Astrocyte (in vitro differentiated cells and primary cell): ENCODE measurements at regions not wholly inside any gene's neighbourhood (a gene's known extent, or its start where the extent isn't known, plus 50 kb on each side); places are given as distances from the start of the nearest gene placed in this dataset.
"Not testable (repeated sequence)": the region's sequence is repeated elsewhere in the genome, so short reads cannot be mapped to it uniquely, and the experiment has no call there.

Experiments
- DNase-seq: peaks from one replicate; pipeline ENCODE4 v3.0.0-alpha.2; 2010; ENCODE audit warnings: low read depth
- FAIRE-seq: peaks from 2 replicates; lab custom pipeline; 2011; peaks lifted over from hg19 to GRCh38; lab: Jason Lieb, UNC
- H2AFZ ChIP-seq: 2 replicates; pipeline ENCODE4 v1.6.0; 2012; ENCODE audit warnings: low read depth, low read length, inconsistent platforms
- H3K27ac ChIP-seq: 2 replicates; pipeline ENCODE4 v1.5.1; 2011; ENCODE audit warnings: low read depth, low read length, inconsistent platforms
- H3K27me3 ChIP-seq: 2 replicates; pipeline ENCODE4 v1.6.0; 2011; ENCODE audit warnings: low read length, inconsistent platforms; ENCODE audit not compliant: insufficient read depth
- H3K36me3 ChIP-seq: 2 replicates; pipeline ENCODE4 v1.5.1; 2011; ENCODE audit warnings: low read length, inconsistent platforms; ENCODE audit not compliant: insufficient read depth
- H3K4me1 ChIP-seq: 2 replicates; pipeline ENCODE4 v1.5.1; 2011; ENCODE audit warnings: low read length, inconsistent platforms; ENCODE audit not compliant: insufficient read depth
- H3K4me2 ChIP-seq: 2 replicates; pipeline ENCODE4 v1.6.0; 2012; ENCODE audit warnings: low read length, inconsistent platforms
- H3K4me3 ChIP-seq: 2 replicates; pipeline ENCODE4 v1.5.1; 2011; ENCODE audit warnings: low read depth, mild to moderate bottlenecking, low read length, inconsistent platforms; ENCODE audit not compliant: insufficient read depth
- H3K79me2 ChIP-seq: 2 replicates; pipeline ENCODE4 v1.6.0; 2012; ENCODE audit warnings: mild to moderate bottlenecking, low read length, inconsistent platforms; ENCODE audit not compliant: insufficient read depth
- H3K9ac ChIP-seq: 2 replicates; pipeline ENCODE4 v1.6.0; 2012; ENCODE audit warnings: mild to moderate bottlenecking, low read length, inconsistent platforms
- H3K9me3 ChIP-seq: 2 replicates; pipeline ENCODE4 v1.5.1; 2012; ENCODE audit warnings: low read depth, mild to moderate bottlenecking, low read length, inconsistent platforms; ENCODE audit not compliant: insufficient read depth
- H4K20me1 ChIP-seq: 2 replicates; pipeline ENCODE4 v1.6.0; 2012; ENCODE audit warnings: low read length, inconsistent platforms; ENCODE audit not compliant: insufficient read depth
- H3K27ac Mint-ChIP-seq: one replicate; pipeline ENCODE4 v1.8.0; 2021; ENCODE audit warnings: mild to moderate bottlenecking, mixed read lengths; ENCODE audit not compliant: unreplicated experiment
- H3K27me3 Mint-ChIP-seq: one replicate; pipeline ENCODE4 v1.8.0; 2021; ENCODE audit warnings: low read depth, mixed read lengths; ENCODE audit not compliant: unreplicated experiment
- H3K36me3 Mint-ChIP-seq: one replicate; pipeline ENCODE4 v1.8.0; 2021; ENCODE audit warnings: low read depth, mixed read lengths; ENCODE audit not compliant: unreplicated experiment
- H3K4me1 Mint-ChIP-seq: one replicate; pipeline ENCODE4 v1.8.0; 2021; ENCODE audit warnings: low read depth, mixed read lengths; ENCODE audit not compliant: unreplicated experiment
- H3K4me3 Mint-ChIP-seq: one replicate; pipeline ENCODE4 v1.8.0; 2021; ENCODE audit warnings: mild to moderate bottlenecking, moderate library complexity, mixed read lengths; ENCODE audit not compliant: unreplicated experiment
- H3K9me3 Mint-ChIP-seq: one replicate; pipeline ENCODE4 v1.8.0; 2021; ENCODE audit warnings: mild to moderate bottlenecking, mixed read lengths; ENCODE audit not compliant: unreplicated experiment
- EZH2 ChIP-seq: IDR thresholded peaks from 2 replicates; pipeline ENCODE4 v1.6.1; 2012; ENCODE audit warnings: mild to moderate bottlenecking, low read length, inconsistent platforms; ENCODE audit not compliant: insufficient read depth
- TF ChIP-seq, protein P1 (sequence below): IDR thresholded peaks from 2 replicates; pipeline ENCODE4 v1.5.1; 2011; ENCODE audit warnings: low read depth, mild to moderate bottlenecking, inconsistent platforms, low read length, moderate library complexity; ENCODE audit not compliant: insufficient read depth

DNA sequence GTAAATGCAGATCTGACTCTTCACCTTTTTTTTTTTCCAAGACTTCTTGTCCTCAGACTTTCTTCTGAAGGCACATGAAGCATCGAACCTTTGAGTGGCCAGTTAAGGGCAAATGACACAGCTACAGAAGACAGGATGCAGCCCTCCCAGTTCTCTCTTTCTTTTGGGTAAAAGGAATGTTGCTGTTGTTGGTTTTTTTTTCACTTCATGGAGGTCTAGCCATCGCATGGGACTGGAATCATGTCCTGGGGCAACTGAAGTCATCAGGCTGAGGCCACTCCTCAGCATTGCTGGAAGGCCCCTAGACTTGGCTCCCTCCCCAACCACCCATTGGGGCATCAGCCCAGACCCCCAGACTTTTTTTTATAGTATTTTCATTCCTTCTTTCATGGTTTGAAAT, 896.5 kb downstream of the SORCS1 start:
- H3K4me1 ChIP-seq, result no peaks in the 10 kb centered on the region
- H3K36me3 ChIP-seq, result no peaks in the 10 kb centered on the region
- DNase-seq (no peak), FAIRE-seq (no peak)
- no peak overlapping the region for H3K4me3 ChIP-seq
- no peaks in the 10 kb centered on the region for H3K9me3 Mint-ChIP-seq
- no peaks in the 10 kb centered on the region for H3K9me3 ChIP-seq
- H3K27me3 ChIP-seq, result no peaks in the 10 kb centered on the region
- H3K4me3 Mint-ChIP-seq, result no peak overlapping the region
- peaks cover 3% of the 10 kb centered on the region for H3K27me3 Mint-ChIP-seq
- no peaks in the 10 kb centered on the region for H3K36me3 Mint-ChIP-seq
- no peak for TF ChIP-seq EZH2
- TF ChIP-seq, protein P1, sequence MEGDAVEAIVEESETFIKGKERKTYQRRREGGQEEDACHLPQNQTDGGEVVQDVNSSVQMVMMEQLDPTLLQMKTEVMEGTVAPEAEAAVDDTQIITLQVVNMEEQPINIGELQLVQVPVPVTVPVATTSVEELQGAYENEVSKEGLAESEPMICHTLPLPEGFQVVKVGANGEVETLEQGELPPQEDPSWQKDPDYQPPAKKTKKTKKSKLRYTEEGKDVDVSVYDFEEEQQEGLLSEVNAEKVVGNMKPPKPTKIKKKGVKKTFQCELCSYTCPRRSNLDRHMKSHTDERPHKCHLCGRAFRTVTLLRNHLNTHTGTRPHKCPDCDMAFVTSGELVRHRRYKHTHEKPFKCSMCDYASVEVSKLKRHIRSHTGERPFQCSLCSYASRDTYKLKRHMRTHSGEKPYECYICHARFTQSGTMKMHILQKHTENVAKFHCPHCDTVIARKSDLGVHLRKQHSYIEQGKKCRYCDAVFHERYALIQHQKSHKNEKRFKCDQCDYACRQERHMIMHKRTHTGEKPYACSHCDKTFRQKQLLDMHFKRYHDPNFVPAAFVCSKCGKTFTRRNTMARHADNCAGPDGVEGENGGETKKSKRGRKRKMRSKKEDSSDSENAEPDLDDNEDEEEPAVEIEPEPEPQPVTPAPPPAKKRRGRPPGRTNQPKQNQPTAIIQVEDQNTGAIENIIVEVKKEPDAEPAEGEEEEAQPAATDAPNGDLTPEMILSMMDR, result no peak
- H2AFZ ChIP-seq, result no peak overlapping the region
- H3K4me1 Mint-ChIP-seq, result no peaks in the 10 kb centered on the region
- no peak overlapping the region for H3K27ac ChIP-seq
- no peak overlapping the region for H3K27ac Mint-ChIP-seq
- H3K79me2 ChIP-seq, result no peaks in the 10 kb centered on the region
- H4K20me1 ChIP-seq, result no peaks in the 10 kb centered on the region
- no peak overlapping the region for H3K4me2 ChIP-seq
- H3K9ac ChIP-seq, result no peak overlapping the region

DNA sequence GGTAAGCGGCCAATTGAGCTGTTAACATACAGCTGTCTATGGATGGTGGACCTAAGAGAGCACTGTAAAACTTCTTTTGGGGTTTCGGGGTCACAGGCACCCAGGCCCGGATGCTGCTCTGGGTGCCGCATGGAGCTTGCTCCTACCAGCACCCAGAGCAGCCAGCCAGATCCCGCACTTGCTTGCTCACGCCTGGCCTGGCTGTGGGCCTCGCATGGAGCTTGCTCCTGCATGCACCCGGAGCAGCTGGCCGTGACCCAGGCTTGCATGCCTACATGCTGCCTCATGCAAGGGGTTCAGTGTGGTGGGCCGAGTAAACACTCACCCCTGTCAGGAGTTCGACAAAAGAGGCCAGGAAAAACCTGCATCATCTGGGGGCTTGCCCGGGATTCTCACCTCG, 896.9 kb downstream of the SORCS1 start:
- no peak overlapping the region for H3K27ac Mint-ChIP-seq

DNA sequence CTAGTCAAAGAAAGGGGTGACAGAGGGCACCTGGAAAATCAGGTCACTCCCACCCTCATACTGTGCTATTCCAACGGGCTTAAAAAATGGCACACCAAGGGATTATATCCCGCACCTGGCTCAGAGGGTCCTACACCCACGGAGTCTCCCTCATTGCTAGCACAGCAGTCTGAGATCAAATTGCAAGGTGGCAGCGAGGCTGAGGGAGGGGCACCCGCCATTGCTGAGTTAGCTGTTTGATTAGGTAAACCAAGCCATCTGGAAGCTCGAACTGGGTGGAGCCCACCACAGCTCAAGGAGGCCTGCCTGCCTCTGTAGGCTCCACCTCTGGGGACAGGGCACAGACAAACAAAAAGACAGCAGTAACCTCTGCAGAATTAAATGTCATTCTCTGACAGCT, 907.1 kb downstream of the SORCS1 start:
- H3K4me3 ChIP-seq, H3K4me2 ChIP-seq, H3K27me3 ChIP-seq, H3K27ac Mint-ChIP-seq, H3K79me2 ChIP-seq, H3K4me1 Mint-ChIP-seq, H3K4me1 ChIP-seq, H3K27me3 Mint-ChIP-seq, H3K9me3 Mint-ChIP-seq, H3K36me3 ChIP-seq, DNase-seq, H3K9ac ChIP-seq, H3K27ac ChIP-seq, H3K4me3 Mint-ChIP-seq, H4K20me1 ChIP-seq, H2AFZ ChIP-seq, H3K36me3 Mint-ChIP-seq, FAIRE-seq, H3K9me3 ChIP-seq: not testable (repeated sequence)

More for the DNA sequence above, 896.9 kb downstream of the SORCS1 start:
- Histone ChIP-seq H3K79me2 (no peaks in the 10 kb centered on the region), H3K4me1 (no peaks in the 10 kb centered on the region), H3K9ac (no peak overlapping the region), H3K4me3 (no peak overlapping the region), H2AFZ (no peak overlapping the region), H3K27ac (no peak overlapping the region), H3K36me3 (no peaks in the 10 kb centered on the region), H3K9me3 (no peaks in the 10 kb centered on the region), H3K27me3 (no peaks in the 10 kb centered on the region), H3K4me2 (no peak overlapping the region), H4K20me1 (no peaks in the 10 kb centered on the region)
- H3K4me3 Mint-ChIP-seq, result no peak overlapping the region
- H3K4me1 Mint-ChIP-seq, result no peaks in the 10 kb centered on the region
- FAIRE-seq (no peak), DNase-seq (no peak)
- no peaks in the 10 kb centered on the region for H3K36me3 Mint-ChIP-seq
- no peaks in the 10 kb centered on the region for H3K9me3 Mint-ChIP-seq
- no peak for TF ChIP-seq EZH2
- TF ChIP-seq, protein P1, result no peak
- peaks cover 3% of the 10 kb centered on the region for H3K27me3 Mint-ChIP-seq
